ENCODE measurements at regions not wholly inside any gene's neighbourhood (a gene's known extent, or its start where the extent isn't known, plus 50 kb on each side); places are given as distances from the start of the nearest gene placed in this dataset.

DNA sequence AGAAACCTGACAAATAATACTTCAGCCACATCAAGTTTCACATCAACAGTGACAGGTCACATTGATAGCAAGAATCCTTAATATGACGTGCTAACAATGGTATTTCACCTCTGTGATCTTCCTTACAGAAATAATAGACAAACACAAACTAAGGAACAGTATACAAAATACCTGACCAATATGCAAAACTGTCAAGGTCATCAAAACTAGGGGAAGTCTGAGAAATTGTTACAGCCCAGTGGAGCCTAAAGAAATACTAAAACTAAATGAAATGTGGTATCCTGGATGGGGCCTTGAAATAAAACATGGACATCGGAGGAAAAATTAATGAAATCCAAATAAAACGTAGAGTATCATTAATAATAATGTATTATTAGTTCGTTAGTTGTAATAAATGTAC lies 422.0 kb upstream of the ZNF385D start:
- H3K4me3 Mint-ChIP-seq = no peak overlapping the region
- no peak for DNase-seq
- no peaks in the 10 kb centered on the region for H3K4me1 Mint-ChIP-seq
- H3K36me3 Mint-ChIP-seq = no peaks in the 10 kb centered on the region
- H3K27me3 Mint-ChIP-seq = no peaks in the 10 kb centered on the region
- H3K27ac Mint-ChIP-seq = no peak overlapping the region
- no peak for ATAC-seq (ENCODE audit: low read depth in 2 of 2)
- peaks cover 0 to 2% (median 0%) of the 10 kb centered on the region in 7 donors for H3K9me3 Mint-ChIP-seq

DNA sequence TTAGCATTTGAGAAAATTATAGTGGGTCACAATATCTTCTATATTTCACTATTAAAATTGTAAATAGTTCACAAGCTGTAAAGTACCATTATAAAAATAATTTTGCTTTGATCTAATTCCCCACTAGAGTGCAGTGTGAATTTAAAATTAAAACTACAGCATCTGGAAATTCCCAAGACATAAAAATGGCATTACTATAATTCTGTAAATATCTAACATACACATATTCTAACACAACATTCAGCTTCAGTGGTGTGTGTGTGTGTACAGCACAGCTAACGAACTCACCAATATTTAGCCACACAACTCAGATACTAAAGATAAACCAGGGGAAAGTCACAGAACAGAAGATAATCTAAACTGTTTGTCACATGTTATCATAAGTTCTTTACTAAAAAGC lies 424.9 kb upstream of the ZNF385D start:
- ATAC-seq (ENCODE audit: low read depth in 2 of 2) (no peak), DNase-seq (no peak)
- Mint-ChIP-seq H3K27ac (no peak overlapping the region), H3K36me3 (no peaks in the 10 kb centered on the region), H3K4me1 (no peaks in the 10 kb centered on the region), H3K9me3 (peaks cover 0 to 2% (median 0%) of the 10 kb centered on the region in 7 donors), H3K4me3 (no peak overlapping the region), H3K27me3 (no peaks in the 10 kb centered on the region)

DNA sequence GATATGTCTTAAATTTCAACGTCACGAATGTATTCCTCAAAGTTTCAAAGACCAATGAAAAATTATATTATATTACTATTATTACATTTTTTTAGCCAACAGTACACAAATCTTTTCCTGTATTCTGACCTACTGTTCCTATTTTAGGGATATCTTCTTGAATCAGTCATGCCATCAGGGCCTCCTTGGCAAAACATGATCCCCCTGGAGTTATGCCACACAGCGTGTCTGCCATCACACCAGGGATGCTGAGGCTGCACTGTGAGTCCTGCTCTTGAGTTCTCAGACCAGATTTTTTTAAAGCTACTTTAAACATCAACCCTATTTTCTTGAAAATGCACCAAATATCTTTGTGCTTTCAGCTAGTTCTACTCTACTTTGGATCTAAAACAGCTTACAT lies 425.9 kb upstream of the ZNF385D start:
- H3K4me3 Mint-ChIP-seq = no peak overlapping the region
- no peaks in the 10 kb centered on the region for H3K27me3 Mint-ChIP-seq
- no peak for DNase-seq
- no peaks in the 10 kb centered on the region for H3K36me3 Mint-ChIP-seq
- no peaks in the 10 kb centered on the region for H3K4me1 Mint-ChIP-seq
- ATAC-seq (ENCODE audit: low read depth in 2 of 2) = no peak
- peaks cover 0 to 2% (median 0%) of the 10 kb centered on the region in 7 donors for H3K9me3 Mint-ChIP-seq
- no peak overlapping the region for H3K27ac Mint-ChIP-seq

DNA sequence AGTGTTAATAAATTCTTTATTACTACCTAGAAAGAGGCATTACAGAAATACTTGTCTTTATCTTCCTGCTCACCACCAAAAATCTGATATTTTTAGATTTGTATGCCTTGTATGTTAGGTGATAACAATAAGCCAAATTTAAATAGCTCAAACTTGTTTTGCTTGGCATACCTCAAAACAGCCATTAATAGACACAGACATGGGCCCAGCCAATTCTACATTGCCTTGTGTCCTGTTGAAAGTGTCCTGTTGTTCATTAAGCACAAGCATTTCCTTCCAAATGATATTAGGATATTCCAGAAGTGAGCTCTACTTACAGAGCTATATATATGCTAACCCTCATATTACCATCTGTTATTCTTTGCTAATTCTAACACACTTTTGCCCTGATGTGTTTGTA lies 438.6 kb upstream of the ZNF385D start:
- Mint-ChIP-seq H3K4me3 (no peak overlapping the region), H3K27me3 (no peaks in the 10 kb centered on the region), H3K4me1 (no peaks in the 10 kb centered on the region), H3K27ac (no peak overlapping the region), H3K9me3 (peaks cover 0 to 2% (median 0%) of the 10 kb centered on the region in 7 donors), H3K36me3 (no peaks in the 10 kb centered on the region)
- DNase-seq = no peak
- no peak for ATAC-seq (ENCODE audit: low read depth in 2 of 2)

DNA sequence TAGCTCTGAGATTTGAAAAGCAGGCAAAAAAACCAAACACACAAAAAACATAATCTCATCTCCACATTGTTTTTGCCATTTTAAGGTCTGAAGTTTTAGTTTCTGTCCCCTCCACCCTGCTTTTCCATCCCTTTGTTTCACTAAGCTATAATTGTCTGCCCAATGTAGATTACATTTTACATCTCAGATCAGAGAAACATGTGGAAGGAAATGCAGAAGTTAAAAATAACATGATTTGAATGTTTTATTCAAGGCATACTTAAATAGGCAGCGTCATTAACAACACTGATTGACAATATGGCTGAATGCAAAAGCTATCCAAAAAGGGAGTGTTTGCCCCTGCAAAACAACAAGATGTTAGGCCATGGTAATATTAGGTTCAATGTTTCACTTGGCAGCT lies 448.1 kb upstream of the ZNF385D start:
- Mint-ChIP-seq H3K36me3 (no peaks in the 10 kb centered on the region), H3K4me1 (no peaks in the 10 kb centered on the region), H3K27me3 (no peaks in the 10 kb centered on the region), H3K9me3 (peaks cover 0 to 7% (median 4%) of the 10 kb centered on the region in 7 donors), H3K4me3 (no peak overlapping the region), H3K27ac (no peak overlapping the region)
- DNase-seq (no peak), ATAC-seq (ENCODE audit: low read depth in 2 of 2) (no peak)

DNA sequence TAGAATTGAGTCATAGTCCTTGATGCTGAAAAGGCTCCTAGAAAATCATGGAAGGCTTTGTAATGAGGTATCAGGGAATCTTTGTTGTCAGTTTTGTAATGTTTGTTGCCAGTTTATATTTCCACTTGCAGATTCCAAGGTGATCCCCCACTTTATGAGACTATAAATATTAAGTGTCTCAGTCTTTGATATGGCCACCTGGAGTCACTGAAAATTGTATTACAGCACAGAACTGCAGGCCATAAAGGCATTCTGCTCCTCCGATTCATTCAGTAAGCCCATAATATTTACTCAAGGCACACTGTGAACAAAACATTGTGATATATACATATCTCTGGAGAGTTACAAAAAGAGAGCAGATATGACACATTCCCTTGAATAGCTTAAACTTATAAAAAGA lies 457.8 kb upstream of the ZNF385D start:
- Mint-ChIP-seq H3K27me3 (no peaks in the 10 kb centered on the region), H3K36me3 (no peaks in the 10 kb centered on the region), H3K9me3 (peaks cover 0 to 4% (median 0%) of the 10 kb centered on the region in 7 donors), H3K27ac (no peak overlapping the region), H3K4me3 (no peak overlapping the region), H3K4me1 (no peaks in the 10 kb centered on the region)
- no peak for DNase-seq
- ATAC-seq (ENCODE audit: low read depth in 2 of 2) = no peak

DNA sequence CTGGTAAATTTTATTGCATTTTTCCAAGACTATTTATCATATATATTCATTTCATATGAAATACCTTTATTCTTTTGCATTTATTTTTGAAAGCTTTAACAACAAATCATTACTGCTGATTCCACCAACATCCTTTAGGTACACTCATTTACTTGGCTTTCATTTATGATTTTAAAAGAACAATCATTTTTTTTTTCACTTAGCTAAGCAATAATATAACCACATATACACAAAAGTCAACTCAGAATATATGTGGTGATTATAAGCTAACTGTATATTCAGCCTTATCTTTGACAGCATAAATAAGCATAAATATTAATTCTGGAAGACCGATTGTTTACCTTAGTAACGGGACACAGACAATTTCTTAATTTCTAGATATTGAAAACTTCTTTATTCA lies 458.6 kb upstream of the ZNF385D start:
- Mint-ChIP-seq H3K36me3 (no peaks in the 10 kb centered on the region), H3K4me3 (no peak overlapping the region), H3K9me3 (peaks cover 0 to 2% (median under 1%) of the 10 kb centered on the region in 7 donors), H3K27ac (no peak overlapping the region), H3K27me3 (no peaks in the 10 kb centered on the region), H3K4me1 (no peaks in the 10 kb centered on the region)
- DNase-seq (no peak), ATAC-seq (ENCODE audit: low read depth in 2 of 2) (no peak)

DNA sequence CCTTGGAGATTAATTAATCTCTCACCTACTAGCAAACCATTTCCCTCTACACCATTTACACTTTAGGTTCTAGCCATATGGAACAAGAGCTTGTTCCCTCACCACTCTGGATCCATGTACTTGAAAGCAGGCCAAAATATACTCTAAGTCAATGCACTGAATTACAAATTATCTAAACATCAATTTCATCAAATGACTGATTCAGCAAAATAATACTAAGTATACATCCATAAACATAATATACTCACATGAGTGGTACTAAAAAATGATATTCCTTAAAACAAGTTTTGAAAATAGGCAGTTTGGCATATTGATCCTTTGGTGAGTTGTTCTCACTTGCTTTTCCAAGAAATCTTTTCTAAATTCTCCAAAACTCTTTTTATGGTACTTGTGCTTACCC lies 459.7 kb upstream of the ZNF385D start:
- Mint-ChIP-seq H3K9me3 (peaks cover 0 to 8% (median 3%) of the 10 kb centered on the region in 7 donors), H3K27me3 (no peaks in the 10 kb centered on the region), H3K36me3 (no peaks in the 10 kb centered on the region), H3K4me3 (no peak overlapping the region), H3K4me1 (no peaks in the 10 kb centered on the region), H3K27ac (no peak overlapping the region)
- DNase-seq (no peak), ATAC-seq (ENCODE audit: low read depth in 2 of 2) (no peak)

DNA sequence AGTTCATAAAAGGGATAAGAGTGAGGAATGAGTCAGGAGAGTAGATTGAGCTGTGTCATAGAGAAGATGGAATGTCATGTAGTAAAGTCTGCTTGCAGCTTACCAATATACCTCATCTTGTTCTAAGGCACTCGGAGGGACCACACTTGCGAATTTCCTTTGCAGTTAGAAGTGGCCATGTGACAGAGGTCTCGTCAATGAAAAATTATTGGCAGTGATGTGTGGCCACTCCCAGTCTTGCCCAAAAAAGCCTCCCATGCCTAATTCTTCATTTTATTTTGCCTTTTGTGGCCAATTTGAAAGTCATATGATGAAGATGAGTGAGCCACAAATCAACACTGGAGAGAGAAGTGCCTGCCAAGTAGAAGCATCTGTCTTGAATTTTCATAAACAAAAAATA lies 465.6 kb upstream of the ZNF385D start:
- no peak overlapping the region for H3K27ac Mint-ChIP-seq
- no peaks in the 10 kb centered on the region for H3K27me3 Mint-ChIP-seq
- peaks cover 0 to 9% (median 3%) of the 10 kb centered on the region in 7 donors for H3K9me3 Mint-ChIP-seq
- ATAC-seq (ENCODE audit: low read depth in 2 of 2) (no peak), DNase-seq (no peak)
- H3K36me3 Mint-ChIP-seq = no peaks in the 10 kb centered on the region
- no peaks in the 10 kb centered on the region for H3K4me1 Mint-ChIP-seq
- H3K4me3 Mint-ChIP-seq = no peak overlapping the region

DNA sequence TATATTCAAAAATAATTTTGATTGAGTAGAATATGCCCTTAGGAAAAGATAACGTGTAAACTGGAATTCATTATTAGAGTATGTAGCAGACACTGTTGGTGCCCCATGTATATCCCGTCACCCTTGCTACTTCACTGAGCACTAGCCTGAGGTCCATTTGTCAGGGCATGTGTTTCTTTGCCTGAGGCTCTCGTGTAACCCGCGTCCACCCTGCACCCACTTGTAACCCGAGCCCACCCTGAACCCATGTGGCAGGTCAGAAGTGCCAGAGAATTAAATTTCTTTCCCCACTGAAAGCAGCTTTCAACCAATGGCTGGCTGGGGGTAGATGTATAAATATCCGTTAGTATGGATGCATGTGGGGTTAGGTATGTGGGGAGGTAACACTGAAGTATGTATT lies 474.2 kb upstream of the ZNF385D start:
- peaks cover 0 to 5% (median 1%) of the 10 kb centered on the region in 7 donors for H3K9me3 Mint-ChIP-seq
- no peaks in the 10 kb centered on the region for H3K36me3 Mint-ChIP-seq

DNA sequence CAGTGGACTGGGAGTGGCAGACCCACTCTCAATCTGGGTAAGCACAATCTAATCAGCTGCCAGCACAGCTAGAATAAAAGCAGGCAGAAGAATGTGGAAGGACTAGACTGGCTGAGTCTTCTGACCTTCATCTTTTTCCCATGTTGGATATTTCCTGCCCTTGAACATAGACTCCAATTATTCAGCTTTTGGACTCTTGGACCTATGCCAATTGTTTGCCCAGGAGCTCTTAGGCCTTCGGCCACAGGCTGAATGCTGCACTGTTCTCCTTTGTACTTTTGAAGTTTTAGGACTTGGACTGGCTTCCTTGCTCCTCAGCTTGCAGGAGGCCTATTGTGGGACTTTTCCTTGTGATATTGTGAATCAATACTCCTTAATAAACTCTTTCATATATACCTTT lies 477.7 kb upstream of the ZNF385D start:
- ATAC-seq (ENCODE audit: low read depth in 2 of 2) = no peak
- no peak for DNase-seq
- Mint-ChIP-seq H3K9me3 (peaks cover 0 to 13% (median 5%) of the 10 kb centered on the region in 7 donors), H3K4me1 (no peaks in the 10 kb centered on the region), H3K4me3 (no peak overlapping the region), H3K27ac (no peak overlapping the region), H3K36me3 (no peaks in the 10 kb centered on the region), H3K27me3 (no peaks in the 10 kb centered on the region)

More for the DNA sequence above, 474.2 kb upstream of the ZNF385D start:
- no peak overlapping the region for H3K4me3 Mint-ChIP-seq
- H3K4me1 Mint-ChIP-seq = no peaks in the 10 kb centered on the region
- no peak overlapping the region for H3K27ac Mint-ChIP-seq
- no peak for DNase-seq
- no peak for ATAC-seq (ENCODE audit: low read depth in 2 of 2)
- H3K27me3 Mint-ChIP-seq = no peaks in the 10 kb centered on the region

DNA sequence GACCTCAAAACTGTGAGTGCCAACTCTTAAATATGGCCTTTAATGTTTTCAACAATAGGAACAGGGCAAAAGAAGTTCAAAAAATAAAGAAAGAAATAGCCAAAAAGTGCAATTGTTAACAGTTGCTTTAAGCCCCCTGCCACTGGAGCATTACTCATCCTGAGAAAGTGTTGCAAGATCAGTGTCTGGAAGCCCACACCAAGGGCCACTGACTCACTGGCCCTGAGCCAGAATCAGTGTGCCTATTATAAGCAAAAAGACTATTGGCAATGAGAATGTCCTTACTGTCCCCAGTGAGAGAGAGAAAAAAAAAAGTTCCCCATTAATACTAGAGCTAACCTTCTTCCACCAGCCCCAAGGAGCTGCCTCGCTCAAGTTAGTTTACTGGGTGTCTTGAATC lies 480.1 kb upstream of the ZNF385D start:
- DNase-seq (no peak), ATAC-seq (ENCODE audit: low read depth in 2 of 2) (no peak)
- no peaks in the 10 kb centered on the region for H3K27me3 Mint-ChIP-seq
- H3K4me3 Mint-ChIP-seq = no peak overlapping the region
- H3K4me1 Mint-ChIP-seq = no peaks in the 10 kb centered on the region
- H3K27ac Mint-ChIP-seq = no peak overlapping the region
- no peaks in the 10 kb centered on the region for H3K36me3 Mint-ChIP-seq
- H3K9me3 Mint-ChIP-seq = peaks cover 0 to 14% (median 6%) of the 10 kb centered on the region in 7 donors

DNA sequence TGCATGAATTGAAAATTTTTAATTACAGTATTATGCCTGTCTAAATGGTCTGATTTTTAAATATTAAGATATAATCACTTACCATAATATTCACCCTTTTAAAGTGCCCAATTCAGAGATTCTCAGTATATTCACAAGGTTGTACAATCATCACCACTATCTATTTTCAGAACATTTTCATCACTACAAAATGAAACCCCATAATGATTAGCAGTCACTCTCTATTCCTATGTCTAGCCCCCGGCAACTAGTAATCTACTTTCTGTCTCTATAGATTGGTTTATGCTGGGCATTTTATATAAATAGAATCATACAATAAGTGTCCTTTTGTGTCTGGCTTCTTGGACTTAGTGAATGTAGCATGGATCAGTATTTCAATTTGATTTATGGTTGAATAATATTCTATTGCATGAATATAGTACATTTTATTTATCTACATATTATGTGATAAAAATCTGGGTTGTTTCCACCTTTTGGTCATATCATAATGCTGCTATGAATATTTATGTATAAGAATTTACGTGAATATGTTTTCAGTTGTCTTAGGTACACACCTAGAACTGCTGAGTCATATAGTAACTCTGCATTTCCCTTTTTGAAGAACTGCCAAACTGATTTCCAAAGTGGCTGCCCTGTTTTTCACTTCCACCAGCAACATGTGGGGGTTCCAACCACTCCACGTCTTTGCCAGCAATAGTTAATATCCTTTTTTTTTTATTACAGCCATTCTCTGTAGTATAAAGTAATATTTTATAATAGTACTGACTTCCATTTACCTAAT lies 485.7 kb upstream of the ZNF385D start:
- Mint-ChIP-seq H3K4me3 (no peak overlapping the region), H3K27me3 (peaks cover 0 to 7% (median 0%) of the 10 kb centered on the region in 3 donors), H3K9me3 (peaks cover 0 to 9% (median 5%) of the 10 kb centered on the region in 7 donors), H3K36me3 (no peaks in the 10 kb centered on the region), H3K4me1 (no peaks in the 10 kb centered on the region), H3K27ac (no peak overlapping the region)
- ATAC-seq (ENCODE audit: low read depth in 2 of 2) (no peak), DNase-seq (no peak)

DNA sequence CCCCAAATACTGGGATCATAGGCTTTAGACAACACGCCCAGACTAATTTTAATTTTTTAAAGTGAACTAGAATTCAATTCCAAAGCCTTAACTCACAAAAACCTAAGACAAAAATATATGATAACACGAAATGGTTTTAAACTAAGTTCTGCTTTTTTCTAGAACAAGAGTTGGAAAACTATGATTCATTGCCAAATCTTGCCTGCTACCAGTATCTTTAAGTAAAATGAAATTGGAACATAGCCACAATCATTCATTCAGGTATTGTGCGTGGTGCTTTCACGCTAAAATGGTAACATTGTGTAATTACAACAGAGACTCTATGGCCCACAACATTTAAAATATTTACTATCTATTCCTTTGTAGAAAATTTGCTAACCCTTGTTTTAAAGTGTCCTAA lies 488.0 kb upstream of the ZNF385D start:
- peaks cover 0 to 7% (median 0%) of the 10 kb centered on the region in 3 donors for H3K27me3 Mint-ChIP-seq
- no peak for ATAC-seq (ENCODE audit: low read depth in 2 of 2)
- no peak overlapping the region for H3K27ac Mint-ChIP-seq
- H3K36me3 Mint-ChIP-seq = no peaks in the 10 kb centered on the region
- no peak overlapping the region for H3K4me3 Mint-ChIP-seq
- peaks cover 0 to 8% (median 0%) of the 10 kb centered on the region in 7 donors for H3K9me3 Mint-ChIP-seq
- no peaks in the 10 kb centered on the region for H3K4me1 Mint-ChIP-seq
- no peak for DNase-seq
